ENCODE measurements at regions not wholly inside any gene's neighbourhood (a gene's known extent, or its start where the extent isn't known, plus 50 kb on each side); places are given as distances from the start of the nearest gene placed in this dataset.
"Not testable (repeated sequence)": the region's sequence is repeated elsewhere in the genome, so short reads cannot be mapped to it uniquely, and the experiment has no call there.

GRCh38 chr6:134663800-134664535, 285.9 kb downstream of the ALDH8A1 start:
- TF ChIP-seq CTCF (IDR thresholded peaks at IDR 0.05; ENCODE audit: low read depth, low read length) = no peak
- DNase-seq (ENCODE audit: extremely low read depth, low read depth) = no peak

- TF ChIP-seq CTCF (IDR thresholded peaks at IDR 0.05; ENCODE audit: low read depth, low read length) = no peak
- DNase-seq (ENCODE audit: extremely low read depth, low read depth) = no peak
These were observed 286.5 kb downstream of the ALDH8A1 start for GRCh38 chr6:134663356-134663755.

GRCh38 chr6:134662077-134662700, 287.7 kb downstream of the ALDH8A1 start:
- no peak for DNase-seq (ENCODE audit: extremely low read depth, low read depth)
- TF ChIP-seq CTCF (IDR thresholded peaks at IDR 0.05; ENCODE audit: low read depth, low read length) = no peak

GRCh38 chr6:134659885-134660284, 290.0 kb downstream of the ALDH8A1 start:
- DNase-seq (ENCODE audit: extremely low read depth, low read depth) = not testable (repeated sequence)

- no peak for DNase-seq (ENCODE audit: extremely low read depth, low read depth)
- no peak for TF ChIP-seq CTCF (IDR thresholded peaks at IDR 0.05; ENCODE audit: low read depth, low read length)
These were observed 291.3 kb downstream of the ALDH8A1 start for GRCh38 chr6:134658596-134658995.

DNA sequence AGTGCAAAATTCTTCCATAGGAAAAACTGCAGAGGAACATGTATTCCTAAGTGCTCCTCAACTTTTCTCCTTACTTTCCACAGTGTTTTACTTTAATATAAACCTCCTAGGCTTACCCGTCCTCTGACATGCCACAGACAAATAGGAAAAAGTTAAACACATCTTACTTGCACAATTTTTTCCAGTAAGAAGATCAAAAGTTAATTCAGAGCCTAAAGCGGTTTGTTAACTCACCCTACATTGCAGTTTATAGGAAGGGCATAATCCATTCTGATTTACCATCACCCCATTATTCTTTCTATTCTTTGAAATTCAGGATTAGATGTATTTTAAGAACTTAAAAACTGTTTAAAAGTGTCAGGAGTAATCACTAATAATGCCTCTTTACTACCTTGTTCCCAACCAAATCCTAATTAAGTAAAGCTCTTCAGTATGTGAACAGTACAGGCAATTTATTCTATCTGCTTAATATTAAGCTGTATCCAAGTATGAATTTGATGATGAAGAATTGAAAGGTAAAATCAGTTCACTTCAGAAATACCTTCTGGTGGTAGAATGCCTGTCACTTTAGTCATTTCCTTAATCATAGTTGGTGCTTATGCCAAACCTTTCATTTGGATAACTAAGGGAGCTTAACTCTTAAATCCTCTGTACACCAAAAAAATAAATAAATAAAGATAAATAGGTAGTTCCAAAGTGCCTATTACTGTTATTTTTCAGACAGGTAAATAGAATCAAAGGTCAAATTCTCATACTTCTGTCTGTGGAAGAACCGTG, 292.0 kb downstream of the ALDH8A1 start:
- DNase-seq (ENCODE audit: extremely low read depth, low read depth) = no peak
- no peak for TF ChIP-seq CTCF (IDR thresholded peaks at IDR 0.05; ENCODE audit: low read depth, low read length)

DNA sequence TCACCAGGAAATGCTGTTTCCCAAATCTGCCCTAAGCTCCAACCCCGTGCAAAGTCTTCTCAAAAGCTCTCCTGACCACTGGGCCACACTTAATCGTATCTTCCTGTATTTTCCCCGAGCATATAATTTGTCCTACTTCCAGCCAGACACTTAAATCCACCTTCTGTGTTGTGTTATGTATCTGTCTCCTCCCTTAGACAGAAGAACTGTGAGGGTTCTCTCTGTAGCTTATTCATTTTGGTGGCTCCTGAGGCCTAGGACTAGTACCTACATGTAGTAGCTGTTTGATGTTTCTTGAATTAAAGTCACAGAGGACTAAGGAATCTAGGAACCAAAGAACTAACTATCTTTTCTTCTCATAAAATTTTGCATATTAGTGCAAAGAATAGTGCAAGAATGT, 292.6 kb downstream of the ALDH8A1 start:
- no peak for DNase-seq (ENCODE audit: extremely low read depth, low read depth)
- no peak for TF ChIP-seq CTCF (IDR thresholded peaks at IDR 0.05; ENCODE audit: low read depth, low read length)

All from AG09319 (cell line).